ENCODE measurements at regions not wholly inside any gene's neighbourhood (a gene's known extent, or its start where the extent isn't known, plus 50 kb on each side); places are given as distances from the start of the nearest gene placed in this dataset.

- no peak for DNase-seq (ENCODE audit: low spot score)
Measured at GRCh38 chr13:22189176-22190048, 518.5 kb downstream of the FGF9 start.

DNA sequence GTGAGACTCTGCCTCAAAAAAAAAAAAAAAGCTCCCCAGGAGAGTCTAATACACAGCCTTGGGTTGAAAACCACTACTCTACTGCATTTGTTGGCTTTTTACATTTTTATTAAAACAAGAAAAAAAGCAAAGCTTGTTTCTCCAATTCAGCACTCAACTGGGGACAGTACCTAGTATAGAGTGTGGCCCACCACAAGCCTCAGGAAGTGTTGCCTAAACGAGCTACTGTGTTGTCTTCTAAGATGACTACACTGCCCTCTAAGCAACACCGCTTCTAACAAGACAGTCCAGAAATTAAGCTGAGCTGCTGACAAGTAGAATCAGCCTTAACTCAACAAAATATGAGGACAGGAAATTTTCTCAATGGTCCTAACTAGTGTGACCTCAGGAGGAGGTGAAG is 522.2 kb downstream of the FGF9 start:
- no peak for DNase-seq (ENCODE audit: low spot score)

GRCh38 chr13:22194106-22194805 is 523.4 kb downstream of the FGF9 start:
- peak; percentile 32 for DNase-seq (ENCODE audit: low spot score)

GRCh38 chr13:22195726-22196125 is 524.9 kb downstream of the FGF9 start:
- DNase-seq (ENCODE audit: low spot score), result no peak

DNA sequence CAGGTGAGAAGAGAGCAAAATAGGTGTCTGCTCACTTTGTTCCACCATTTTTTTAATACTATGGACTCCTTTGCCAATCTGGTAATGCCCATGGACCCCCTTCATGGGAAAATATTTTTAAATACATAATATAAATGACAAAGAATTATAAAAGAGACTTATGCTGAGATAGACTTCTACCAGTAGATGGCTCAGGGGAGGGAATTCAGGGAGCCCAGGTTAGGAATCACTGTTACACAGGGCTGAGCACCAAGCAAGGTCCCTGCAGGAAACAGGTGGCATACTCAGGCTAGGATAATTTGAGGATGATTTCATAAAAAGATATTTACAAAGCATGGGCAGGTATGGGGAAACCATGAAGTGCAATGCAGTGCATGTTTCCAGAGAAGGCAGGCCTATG is 525.9 kb downstream of the FGF9 start:
- no peak for DNase-seq (ENCODE audit: low spot score)

GRCh38 chr13:22198001-22198400 is 527.1 kb downstream of the FGF9 start:
- DNase-seq (ENCODE audit: low spot score), result peak; percentile 27

DNA sequence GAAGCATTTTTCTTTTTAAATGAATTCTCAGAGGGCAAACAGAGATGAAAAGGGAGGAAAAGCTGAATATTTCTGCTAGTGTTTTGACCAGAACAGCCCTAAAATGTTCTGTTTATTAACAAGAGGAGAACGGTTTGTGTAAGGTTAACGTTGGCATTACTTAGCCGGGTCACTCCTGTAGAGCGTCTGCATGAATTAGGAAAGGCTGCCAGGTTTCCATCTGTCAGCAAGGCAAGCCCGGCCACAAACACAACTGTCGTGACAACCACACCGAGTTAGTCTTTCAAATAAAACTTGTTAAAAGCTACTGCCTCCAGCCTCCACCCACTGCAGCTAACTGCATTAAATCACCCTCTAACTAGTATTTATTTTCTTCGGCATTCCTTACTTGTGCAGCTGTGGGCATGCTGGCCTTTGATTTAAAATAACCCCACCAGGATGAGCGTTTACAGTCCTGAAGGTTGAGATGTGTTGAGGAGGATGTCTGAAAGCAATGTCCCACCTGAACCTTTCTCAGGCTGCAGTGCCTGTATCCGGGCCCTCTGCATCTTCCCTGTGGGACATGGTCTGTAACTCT is 527.9 kb downstream of the FGF9 start:
- DNase-seq (ENCODE audit: low spot score), result peak; percentile 37

DNA sequence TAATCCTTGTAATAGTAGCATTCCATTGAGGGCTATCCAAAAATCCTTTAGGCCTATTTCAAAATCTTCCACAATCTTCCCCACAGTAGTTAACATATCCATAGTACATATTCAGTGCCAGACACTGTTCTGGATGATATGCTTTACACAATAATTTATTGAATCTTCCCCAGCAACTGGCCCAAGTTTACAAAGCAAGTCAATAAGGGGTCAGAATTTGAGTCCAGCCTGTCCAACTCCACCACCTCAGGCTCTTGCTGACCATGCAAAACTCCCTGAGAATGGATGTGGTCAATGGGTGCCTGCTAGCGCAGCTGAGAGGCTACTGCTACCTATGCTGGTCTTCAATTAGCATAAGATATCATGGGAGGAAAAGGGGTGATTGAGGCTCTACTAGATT is 529.6 kb downstream of the FGF9 start:
- no peak for DNase-seq (ENCODE audit: low spot score)

DNA sequence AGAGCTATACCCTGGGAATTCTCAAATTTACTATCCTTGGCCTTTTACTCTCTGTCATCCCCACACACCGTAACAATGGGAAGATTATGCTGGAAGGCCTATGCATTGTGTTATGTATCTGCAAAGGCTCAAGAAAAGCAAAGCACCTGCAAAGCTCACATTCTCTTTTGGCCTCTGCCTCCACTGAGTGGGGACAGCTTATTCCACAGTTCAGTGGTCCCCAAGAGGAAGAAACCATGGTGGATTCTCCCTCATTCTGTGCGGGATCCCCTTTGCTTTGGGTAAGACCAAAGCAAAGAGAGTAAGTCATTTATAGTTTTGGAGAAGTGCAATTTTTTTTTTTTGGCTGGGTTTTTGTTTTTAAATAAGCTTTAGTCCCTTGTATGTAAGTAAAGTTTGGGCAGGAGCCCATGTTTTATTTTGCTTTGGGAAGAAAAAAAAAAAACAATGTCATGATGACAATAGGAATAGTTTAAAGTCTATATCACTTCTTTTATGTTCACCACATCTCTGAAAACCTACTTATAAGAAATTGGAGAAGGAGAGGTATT is 530.6 kb downstream of the FGF9 start:
- DNase-seq (ENCODE audit: low spot score), result no peak

DNA sequence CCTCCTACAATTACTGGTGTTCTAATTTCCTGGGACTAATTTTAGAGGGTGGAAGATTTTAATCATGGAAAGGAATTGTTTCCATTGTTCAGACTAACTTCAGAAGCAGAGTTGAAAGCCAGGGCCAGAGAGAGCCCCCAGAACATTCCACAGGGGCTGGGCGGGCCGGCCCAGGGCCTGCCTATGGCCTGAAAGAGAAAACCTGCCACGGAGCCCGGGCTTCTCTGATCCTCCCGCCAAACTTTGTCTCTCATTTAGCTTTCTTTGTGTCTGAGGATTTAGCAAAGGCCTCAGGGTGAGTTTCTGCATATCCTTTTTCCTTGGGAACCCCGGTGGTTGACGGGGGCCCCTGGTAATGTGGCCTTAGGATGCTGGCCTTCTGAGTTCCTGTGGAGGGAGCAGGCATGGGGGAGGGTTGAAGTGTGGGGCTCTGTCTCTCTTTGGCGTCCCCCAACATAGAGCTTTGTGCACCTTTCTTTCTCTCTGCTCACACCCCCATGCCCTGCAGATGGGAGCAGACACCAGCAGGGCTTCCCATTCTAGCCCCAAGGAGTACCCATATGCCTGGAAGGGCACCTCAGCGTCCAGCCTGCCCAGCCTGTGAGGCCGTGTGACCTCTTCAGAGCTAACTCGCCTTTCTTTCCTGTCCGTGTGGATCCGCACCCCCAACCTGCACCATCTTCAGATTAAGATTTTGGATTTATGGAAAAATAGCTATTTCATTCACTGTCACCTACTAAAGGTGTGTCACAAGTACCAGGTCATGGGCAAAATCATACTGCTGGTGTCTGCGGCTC is 539.5 kb downstream of the FGF9 start:
- no peak for DNase-seq (ENCODE audit: low spot score)

- DNase-seq (ENCODE audit: low spot score), result no peak
Measured at GRCh38 chr13:22211876-22212275, 541.0 kb downstream of the FGF9 start.

DNA sequence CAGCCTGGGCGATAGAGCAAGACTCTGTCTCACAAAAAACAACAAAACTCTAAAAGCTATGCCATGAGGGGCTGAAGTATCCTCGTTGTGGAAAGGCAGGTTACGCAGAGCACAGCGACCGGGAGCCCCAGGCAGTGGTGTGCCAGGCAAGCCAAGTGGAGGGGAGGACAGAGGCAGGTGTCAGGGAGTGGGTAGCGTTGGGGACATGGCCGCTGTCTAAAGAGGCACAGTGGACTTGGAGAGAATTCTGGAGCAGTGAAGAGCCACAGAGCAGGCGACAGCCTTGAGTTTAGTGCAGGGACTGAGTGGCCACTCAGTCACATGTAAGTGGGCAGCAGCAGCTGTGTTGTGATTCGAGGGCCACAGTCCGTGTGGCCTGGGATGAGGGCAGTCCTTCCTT is 541.7 kb downstream of the FGF9 start:
- DNase-seq (ENCODE audit: low spot score), result no peak

- DNase-seq (ENCODE audit: low spot score), result no peak
Measured at GRCh38 chr13:22214184-22214583, 543.3 kb downstream of the FGF9 start.

- peak; percentile 52 for DNase-seq (ENCODE audit: low spot score)
Measured at GRCh38 chr13:22218797-22219196, 547.9 kb downstream of the FGF9 start.

DNA sequence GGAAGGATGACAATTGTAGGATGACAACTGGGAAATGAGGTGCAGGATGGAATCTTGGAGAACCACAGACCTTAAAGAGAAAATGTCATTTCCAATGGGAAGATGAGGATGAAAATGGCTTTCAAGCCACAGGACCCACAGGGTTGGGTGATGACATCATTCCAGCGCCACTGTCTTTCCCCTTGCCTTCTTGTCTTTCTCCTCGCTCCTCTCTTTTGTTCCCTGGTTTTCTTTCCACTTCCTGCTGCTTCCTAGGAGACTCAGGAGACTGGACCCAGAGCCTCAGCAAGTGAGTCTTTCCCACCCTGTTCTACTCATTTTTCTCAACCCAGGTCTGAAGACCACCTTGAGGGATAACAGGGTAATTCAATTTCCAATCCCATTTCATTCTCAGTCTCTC is 548.8 kb downstream of the FGF9 start:
- DNase-seq (ENCODE audit: low spot score), result no peak

- DNase-seq (ENCODE audit: low spot score), result peak; percentile 62
Measured at GRCh38 chr13:22220151-22221135, 549.6 kb downstream of the FGF9 start.

GRCh38 chr13:22223411-22223810 is 552.5 kb downstream of the FGF9 start:
- no peak for DNase-seq (ENCODE audit: low spot score)

DNA sequence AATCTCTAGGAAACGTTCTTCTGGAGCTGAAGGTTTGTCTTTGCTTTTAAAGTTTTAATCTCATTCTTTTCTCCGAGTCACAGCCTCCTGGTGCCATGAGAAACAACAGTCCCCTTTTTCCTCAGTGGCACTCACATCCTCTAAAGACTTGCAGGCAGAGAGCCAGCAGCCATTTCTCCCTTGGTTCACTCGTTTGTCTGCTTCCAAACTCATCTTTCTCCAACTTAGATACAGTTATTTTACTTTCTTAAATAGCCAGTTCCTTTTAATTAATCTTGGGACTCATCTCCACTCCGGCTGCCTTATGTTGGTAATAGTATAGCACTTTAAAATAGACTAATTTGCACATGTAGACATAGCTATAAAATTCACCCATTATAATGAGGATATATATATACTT is 555.2 kb downstream of the FGF9 start:
- DNase-seq (ENCODE audit: low spot score), result no peak

DNA sequence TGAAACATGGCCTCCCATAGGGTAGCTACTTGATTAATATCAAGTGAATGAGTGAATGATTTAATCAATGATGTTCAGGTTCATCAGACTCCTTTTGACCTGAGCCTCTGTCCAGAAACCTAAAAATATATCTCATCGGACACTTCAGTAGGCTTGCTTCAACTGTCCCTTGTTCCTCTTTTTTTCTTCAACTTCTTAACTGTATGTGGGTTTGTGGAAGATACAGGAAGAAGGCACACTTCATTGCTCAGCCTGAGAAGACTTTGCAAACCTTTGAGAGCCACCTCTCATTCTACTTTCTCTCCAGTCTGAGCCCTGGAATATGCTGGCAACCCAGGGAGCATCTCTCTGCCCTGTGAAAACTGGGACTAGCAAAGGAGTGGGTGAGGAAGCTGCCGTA is 557.0 kb downstream of the FGF9 start:
- DNase-seq (ENCODE audit: low spot score), result no peak

DNA sequence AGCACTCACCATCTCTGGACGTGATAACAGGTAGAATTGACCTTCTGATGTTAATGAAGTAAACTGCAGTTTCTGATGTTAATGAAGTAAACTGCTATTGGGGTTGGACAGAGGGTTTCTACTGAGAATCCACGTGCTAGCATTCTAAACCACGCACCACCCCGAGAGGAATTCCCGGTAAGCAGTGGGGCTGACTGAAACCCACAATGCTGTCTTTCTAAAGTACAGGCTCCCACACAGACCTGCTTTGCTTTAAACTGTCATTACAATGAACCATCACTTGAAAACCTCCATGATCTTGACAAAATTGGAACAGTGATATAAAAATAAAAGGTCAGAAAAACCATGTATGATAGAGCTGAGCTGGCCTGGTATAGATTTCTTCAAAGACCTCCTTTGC is 559.0 kb downstream of the FGF9 start:
- no peak for DNase-seq (ENCODE audit: low spot score)

- DNase-seq (ENCODE audit: low spot score), result no peak
Measured at GRCh38 chr13:22232186-22232585, 561.3 kb downstream of the FGF9 start.
